HG03066 (cell line): ENCODE measurements at regions not wholly inside any gene's neighbourhood (a gene's known extent, or its start where the extent isn't known, plus 50 kb on each side); places are given as distances from the start of the nearest gene placed in this dataset.

ENCODE experiments used
- ATAC-seq: cut with Tn5 transposase; IDR thresholded peaks from one replicate; pipeline ENCODE4 v1.9.1; 2021; ENCODE audit warnings: low read depth; ENCODE audit not compliant: unreplicated experiment

- ATAC-seq = no peak
Observed at GRCh38 chr5:155996123-155996522, 330.8 kb upstream of the SGCD start.

GRCh38 chr5:155998257-155998656 is 328.7 kb upstream of the SGCD start:
- no peak for ATAC-seq

DNA sequence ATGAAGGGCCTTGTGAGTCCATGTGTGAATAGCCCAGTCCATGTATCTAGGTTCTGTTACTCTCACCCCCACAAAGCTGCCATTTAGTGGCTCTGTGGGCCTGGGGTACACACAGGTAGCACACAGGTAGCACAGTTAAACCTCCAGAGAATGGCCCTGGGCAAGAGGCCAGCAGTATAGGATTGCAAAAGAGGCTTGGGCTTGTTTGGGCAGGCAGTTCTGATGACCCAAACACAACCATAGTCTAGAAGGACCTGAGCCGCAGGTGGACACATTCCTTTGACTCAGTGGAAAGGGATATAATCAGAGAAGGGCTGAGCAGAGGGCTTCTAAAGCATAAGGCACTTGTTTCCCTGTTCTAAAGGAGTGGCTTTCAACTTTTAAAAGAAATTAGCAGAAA is 326.8 kb upstream of the SGCD start:
- no peak for ATAC-seq

DNA sequence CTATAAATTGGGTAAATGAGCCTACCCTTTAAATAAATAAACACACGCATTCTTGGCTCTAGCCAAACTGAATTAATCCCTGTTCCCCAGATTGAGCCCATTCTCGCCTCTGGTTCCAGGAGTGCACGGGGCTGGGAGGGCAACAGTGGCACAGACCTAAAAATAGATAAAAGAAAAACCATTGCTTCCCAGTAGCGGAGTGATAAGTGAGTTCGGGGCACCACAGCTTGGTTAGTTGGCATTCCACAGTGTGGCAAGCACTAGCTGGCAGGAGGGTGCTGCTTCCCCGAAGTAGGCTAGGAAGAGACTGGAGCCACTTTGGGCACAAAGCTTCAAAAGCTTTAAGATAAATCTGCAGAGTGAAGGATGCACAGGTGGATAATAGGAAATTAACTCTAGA is 322.2 kb upstream of the SGCD start:
- ATAC-seq = no peak

DNA sequence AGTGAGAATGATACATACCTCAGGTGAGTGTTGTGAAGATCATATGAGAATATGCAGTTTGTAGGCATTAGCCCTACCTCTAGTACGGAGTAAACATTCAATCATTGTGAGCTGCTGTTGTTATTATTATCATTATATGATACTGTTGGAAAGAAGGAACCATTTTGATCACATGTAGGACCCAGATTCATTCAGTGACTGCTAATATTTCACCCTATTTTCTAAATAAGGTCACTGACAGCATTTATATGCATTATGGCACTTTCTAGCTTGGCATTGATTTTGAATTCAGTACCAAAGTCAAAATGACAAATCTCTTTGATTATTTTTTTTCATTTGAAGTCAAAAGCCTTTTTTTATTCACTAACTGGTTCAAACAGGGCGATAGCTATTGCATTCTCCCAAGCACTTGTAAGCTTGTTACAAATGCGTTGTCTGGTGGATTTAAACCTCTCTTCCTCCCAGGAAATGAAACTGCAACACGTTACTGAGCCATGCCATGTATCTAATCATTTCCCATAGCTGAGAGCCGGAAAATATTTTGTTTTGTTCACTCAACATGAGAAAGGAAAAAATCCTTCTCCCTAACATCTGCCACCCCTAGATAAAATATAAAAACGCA is 320.8 kb upstream of the SGCD start:
- ATAC-seq = no peak

GRCh38 chr5:156008844-156009243 is 318.1 kb upstream of the SGCD start:
- no peak for ATAC-seq

- no peak for ATAC-seq
Observed at GRCh38 chr5:156009583-156009982, 317.4 kb upstream of the SGCD start.

DNA sequence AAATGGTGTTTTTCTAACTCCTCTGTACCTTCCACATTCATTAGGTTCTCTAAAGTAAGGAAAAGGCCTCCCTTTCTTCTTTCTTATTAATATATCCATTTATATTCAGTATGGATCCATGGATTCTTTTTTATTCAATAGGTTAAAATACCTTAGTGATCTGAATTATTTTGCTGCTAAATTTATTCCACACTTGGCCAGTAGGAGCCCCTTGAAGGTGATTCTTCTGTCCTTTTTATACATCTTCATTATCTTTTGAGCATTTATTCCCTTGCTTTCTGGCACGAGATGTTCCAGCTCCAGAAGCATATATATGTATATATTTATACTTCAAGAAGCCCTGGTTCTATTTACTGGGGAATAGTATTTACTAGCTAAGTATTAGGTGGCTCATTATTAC is 311.8 kb upstream of the SGCD start:
- ATAC-seq = no peak

GRCh38 chr5:156019130-156019529 is 307.8 kb upstream of the SGCD start:
- ATAC-seq = no peak

DNA sequence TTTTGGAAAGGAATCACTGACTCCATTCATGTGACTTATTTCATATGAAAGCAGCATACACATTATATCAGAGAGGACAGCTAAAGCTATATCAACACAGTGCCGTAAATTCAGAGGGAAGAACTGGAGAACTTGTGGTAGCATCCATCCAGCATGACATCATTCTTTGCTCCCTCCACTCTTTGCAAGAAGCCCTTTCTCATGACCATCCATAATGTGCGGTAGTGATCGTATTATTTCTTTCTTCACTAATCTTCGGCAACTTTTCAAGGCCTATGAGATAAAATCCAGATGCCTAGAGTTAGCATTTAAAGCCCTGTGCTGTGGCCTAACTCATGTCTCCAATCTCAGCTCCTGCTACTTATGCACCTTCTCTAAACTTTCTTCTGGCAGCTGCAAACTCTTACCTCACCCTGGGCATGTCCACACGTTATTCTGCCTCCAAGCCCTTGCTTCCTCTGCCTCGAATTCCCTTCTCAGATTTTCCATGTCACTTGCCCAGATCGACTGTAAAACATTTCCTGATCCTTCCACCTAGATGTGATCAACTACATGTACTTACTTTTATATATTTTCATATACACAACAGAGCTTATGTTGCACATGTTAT is 307.3 kb upstream of the SGCD start:
- no peak for ATAC-seq

DNA sequence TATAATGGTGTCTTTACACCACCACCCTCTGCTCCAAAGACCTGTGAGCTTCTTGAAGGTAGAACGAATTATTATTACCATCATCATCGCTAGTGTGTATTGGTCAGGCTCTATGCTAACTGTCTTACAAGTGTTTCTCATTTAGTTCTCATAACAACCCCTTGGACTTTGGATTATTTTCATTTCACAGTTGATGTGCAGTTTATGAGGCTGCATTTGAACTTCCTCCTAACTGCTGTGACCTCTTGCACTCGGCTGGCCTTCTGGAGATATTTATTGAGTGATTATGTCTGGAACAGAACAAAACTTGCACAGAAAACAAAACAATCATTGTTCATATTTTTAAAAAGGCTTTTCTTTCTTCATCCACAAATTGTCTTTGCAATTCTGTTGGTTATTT is 306.3 kb upstream of the SGCD start:
- ATAC-seq = no peak

DNA sequence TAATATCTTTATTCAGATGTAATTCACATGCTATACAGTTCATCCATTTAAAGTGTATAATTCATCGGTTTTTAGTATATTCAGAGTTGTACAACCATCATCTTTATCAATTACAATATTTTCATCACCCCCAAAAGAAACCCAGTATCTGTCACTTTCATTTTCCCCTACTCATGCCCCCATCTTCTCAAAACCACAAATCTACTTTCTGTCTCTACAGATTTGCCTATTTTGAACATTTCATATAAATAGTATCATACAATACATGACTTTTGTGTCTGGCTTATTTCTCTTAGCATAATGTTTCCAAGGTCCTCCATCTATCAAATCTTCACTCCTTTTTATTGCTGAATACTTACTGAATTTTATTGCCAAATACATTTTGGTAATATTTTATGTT is 305.1 kb upstream of the SGCD start:
- no peak for ATAC-seq

DNA sequence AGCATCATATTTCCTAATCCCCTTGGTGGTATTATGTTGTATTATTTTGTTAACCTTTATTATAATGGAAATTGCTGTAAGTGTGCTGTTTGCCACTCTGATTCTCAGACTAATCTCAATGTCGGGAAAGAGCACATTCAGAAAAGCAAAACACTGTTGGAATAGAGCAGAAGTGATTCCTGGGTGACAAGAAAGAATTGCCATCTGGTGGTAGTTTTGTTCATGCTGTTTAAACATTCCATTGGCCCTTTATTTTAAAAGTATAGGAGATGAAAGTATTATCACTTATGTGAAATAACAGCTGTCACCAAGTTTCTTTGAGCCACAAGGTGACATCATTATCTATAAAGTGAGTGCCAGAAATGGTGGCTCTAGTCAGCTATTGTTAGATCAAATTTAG is 301.3 kb upstream of the SGCD start:
- ATAC-seq = no peak

DNA sequence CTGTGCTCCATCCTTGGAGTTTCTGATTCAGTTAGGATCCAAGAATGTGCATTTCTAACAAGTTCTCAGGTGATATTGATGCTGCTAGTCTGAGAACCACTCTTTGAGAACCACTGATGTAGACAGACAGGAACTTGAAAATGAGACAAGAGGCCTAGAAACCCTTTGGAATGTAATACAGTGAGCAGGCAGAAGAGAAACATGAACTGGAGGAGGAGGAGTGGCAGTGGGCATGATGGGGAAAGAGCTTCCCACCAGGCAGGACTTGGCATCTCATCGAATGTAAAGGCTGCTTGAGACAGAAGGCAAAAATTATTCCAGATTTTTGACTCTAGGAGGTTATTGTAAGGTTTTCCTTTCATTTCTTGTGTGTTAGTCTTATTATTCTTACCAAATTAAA is 295.8 kb upstream of the SGCD start:
- ATAC-seq = no peak

- ATAC-seq = no peak
Observed at GRCh38 chr5:156036640-156037039, 290.3 kb upstream of the SGCD start.

GRCh38 chr5:156037151-156037909 is 289.6 kb upstream of the SGCD start:
- ATAC-seq = no peak

GRCh38 chr5:156042726-156043125 is 284.2 kb upstream of the SGCD start:
- ATAC-seq = no peak

DNA sequence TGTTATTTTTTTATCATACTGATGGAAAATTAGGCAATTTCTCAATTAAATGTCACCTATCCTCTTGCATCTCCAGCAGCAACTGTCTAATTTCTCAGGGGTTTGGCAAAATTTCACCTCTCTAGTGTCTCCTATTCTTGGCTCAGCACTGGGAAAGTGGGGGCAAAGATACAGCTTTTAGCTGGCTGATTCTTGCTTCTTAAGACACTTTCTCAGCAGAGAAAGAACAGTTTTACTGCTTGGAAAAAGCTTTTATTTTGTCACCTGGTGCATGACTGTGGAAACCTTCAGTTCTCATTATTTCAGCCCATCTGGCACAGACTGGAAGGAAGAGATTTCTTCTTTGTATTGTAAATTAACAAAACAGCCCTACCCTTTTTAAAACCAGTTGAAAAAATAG is 283.6 kb upstream of the SGCD start:
- no peak for ATAC-seq

- no peak for ATAC-seq
Observed at GRCh38 chr5:156051972-156052371, 275.0 kb upstream of the SGCD start.

DNA sequence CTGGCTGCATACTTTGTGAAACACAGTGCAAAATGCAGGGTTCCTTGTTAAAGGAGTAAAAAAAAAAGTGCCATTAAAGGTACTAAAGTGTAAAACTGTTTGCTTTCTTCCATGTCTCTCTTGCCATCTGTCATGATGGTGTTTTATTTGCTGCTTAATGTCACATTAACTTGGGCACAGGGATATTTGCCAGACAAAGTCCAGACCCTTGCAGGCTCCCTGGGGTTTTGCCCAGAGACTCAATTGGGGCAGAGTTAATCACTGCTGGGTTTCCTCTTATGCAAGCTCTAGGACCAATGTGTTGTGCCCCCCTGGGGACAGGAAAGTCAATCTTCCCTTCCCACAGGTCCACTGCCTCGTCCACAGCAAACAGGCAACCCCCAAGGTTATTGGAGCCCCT is 274.3 kb upstream of the SGCD start:
- ATAC-seq = no peak

DNA sequence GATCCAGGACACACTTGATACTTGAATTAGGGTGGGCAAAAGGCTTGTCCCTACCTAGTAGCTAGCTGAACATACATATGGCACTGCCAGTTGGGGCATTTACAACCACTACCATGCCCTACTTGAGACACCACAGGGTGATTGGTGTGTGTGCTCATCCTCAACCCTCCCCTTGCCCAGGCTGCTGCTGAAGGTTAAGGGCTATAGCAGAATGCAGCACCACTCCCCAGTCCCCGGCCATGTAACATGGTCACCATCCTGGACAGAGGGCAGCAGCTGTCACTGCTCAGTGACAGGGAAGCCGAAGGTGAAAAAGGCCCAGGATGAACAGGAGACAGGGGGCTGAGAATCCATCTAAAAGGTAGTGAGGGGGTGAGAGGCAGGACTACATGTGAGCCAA is 273.9 kb upstream of the SGCD start:
- ATAC-seq = no peak

DNA sequence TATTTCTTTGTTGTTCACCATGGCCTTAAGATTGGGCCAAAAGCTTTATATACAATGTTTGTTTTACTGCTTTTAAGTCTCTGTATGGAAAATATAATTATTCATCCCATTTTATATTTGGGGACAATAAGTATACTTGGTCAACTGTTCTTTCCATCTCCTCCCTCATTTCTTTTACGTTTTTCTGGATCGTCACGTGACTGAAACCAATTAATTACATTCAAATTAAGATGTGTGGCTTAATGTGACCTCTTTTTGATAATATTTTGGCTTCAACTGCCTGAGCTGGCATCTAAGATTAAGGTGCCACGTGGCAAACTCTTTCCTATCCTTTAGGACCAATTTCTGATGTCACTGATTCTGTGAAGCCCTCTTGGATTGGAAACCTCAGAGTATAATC is 250.1 kb upstream of the SGCD start:
- ATAC-seq = no peak
